DOHH2 (cell line): ENCODE measurements at regions not wholly inside any gene's neighbourhood (a gene's known extent, or its start where the extent isn't known, plus 50 kb on each side); places are given as distances from the start of the nearest gene placed in this dataset.

Source experiments
- H3F3A ChIP-seq: fragments of 200-600 bp; sonication (generic), shearing (Covaris generic); 2 replicates; pipeline ENCODE4 v1.6.0; 2016; ENCODE audit warnings: antibody characterized with exemption, mild to moderate bottlenecking; ENCODE audit not compliant: control insufficient read depth, insufficient read depth
- H3K27ac ChIP-seq: fragments of 200-600 bp; sonication (generic); 2 replicates; pipeline ENCODE4 v1.5.1; 2014; ENCODE audit warnings: low read depth, mild to moderate bottlenecking, low read length, moderate library complexity
- H3K27me3 ChIP-seq: fragments of 200-600 bp; sonication (generic); 2 replicates; pipeline ENCODE4 v1.6.1; 2014; ENCODE audit warnings: mild to moderate bottlenecking, low read length, mixed read lengths; ENCODE audit not compliant: control insufficient read depth
- H3K36me3 ChIP-seq: fragments of 200-600 bp; sonication (generic); 2 replicates; pipeline ENCODE4 v1.6.1; 2014; ENCODE audit warnings: mild to moderate bottlenecking, low read length, moderate library complexity, mixed read lengths; ENCODE audit not compliant: control insufficient read depth
- H3K4me1 ChIP-seq: fragments of 200-600 bp; sonication (generic); 2 replicates; pipeline ENCODE4 v1.6.1; 2014; ENCODE audit warnings: mild to moderate bottlenecking, low read length, mixed read lengths; ENCODE audit not compliant: control insufficient read depth
- H3K4me2 ChIP-seq: fragments of 200-600 bp; sonication (generic); 2 replicates; pipeline ENCODE4 v1.6.0; 2014; ENCODE audit warnings: mild to moderate bottlenecking, low read length, moderate library complexity
- H3K4me3 ChIP-seq: fragments of 200-600 bp; sonication (generic); 2 replicates; pipeline ENCODE4 v1.5.1; 2014; ENCODE audit warnings: mild to moderate bottlenecking, low read length, mixed read lengths
- H3K79me2 ChIP-seq: fragments of 200-600 bp; sonication (generic); 2 replicates; pipeline ENCODE4 v1.6.1; 2014; ENCODE audit warnings: mild to moderate bottlenecking, low read length, mixed read lengths; ENCODE audit not compliant: control insufficient read depth
- H3K9me2 ChIP-seq: fragments of 200-600 bp; sonication (generic); replicated peaks from 2 replicates; pipeline ENCODE4 v1.6.1; 2014; ENCODE audit warnings: mild to moderate bottlenecking, low read length, mixed read lengths; ENCODE audit not compliant: control insufficient read depth
- H3K9me3 ChIP-seq: fragments of 200-600 bp; sonication (generic); 2 replicates; pipeline ENCODE4 v1.6.1; 2014; ENCODE audit warnings: antibody characterized with exemption, low read length, mixed read lengths; ENCODE audit not compliant: control insufficient read depth, insufficient read depth
- H4K20me1 ChIP-seq: fragments of 200-600 bp; sonication (generic); 2 replicates; pipeline ENCODE4 v1.6.0; 2014; ENCODE audit warnings: low read depth, mild to moderate bottlenecking, antibody characterized with exemption, low read length, moderate library complexity; ENCODE audit not compliant: control insufficient read depth, insufficient read depth
- EZH2phosphoT487 ChIP-seq: fragments of 200-600 bp; sonication (generic); IDR thresholded peaks from 2 replicates; pipeline ENCODE4 v1.6.1; 2017; ENCODE audit warnings: borderline replicate concordance, mild to moderate bottlenecking, antibody characterized with exemption, low read length, moderate library complexity, mixed read lengths
- TF ChIP-seq, protein P1 (sequence below): fragments of 200-600 bp; sonication (generic); IDR thresholded peaks from one replicate; pipeline ENCODE4 v1.5.1; 2014; ENCODE audit warnings: antibody characterized with exemption, mild to moderate bottlenecking, low read depth, low read length; ENCODE audit not compliant: poor library complexity, severe bottlenecking

DNA sequence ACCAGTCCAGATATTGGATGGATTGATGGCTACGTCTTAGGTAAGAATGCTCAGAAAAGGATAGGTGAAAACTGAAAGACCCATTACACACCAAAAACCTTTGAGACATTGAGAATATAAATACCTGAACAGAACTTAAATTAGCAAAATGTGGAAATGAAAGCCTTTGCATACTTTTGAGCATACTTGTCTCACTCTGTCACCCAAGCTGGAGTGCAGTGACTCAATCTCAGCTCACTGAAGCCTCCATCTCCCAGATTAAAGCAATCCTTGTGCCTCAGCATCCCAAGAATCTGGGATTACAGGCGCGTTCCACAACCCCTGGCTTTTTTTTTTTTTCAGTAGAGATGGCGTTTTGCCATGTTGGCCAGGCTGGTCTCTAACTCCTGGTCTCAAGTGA lies 695.3 kb downstream of the DACH1 start:
- H3K9me3 ChIP-seq: no peaks in the 10 kb centered on the region
- H3F3A ChIP-seq: no peaks in the 10 kb centered on the region
- no peaks in the 10 kb centered on the region for H3K9me2 ChIP-seq
- H3K27ac ChIP-seq: no peak overlapping the region
- no peak overlapping the region for H3K4me3 ChIP-seq
- no peaks in the 10 kb centered on the region for H3K27me3 ChIP-seq
- H3K36me3 ChIP-seq: no peaks in the 10 kb centered on the region
- no peaks in the 10 kb centered on the region for H4K20me1 ChIP-seq
- TF ChIP-seq EZH2phosphoT487: no peak
- TF ChIP-seq, protein P1, sequence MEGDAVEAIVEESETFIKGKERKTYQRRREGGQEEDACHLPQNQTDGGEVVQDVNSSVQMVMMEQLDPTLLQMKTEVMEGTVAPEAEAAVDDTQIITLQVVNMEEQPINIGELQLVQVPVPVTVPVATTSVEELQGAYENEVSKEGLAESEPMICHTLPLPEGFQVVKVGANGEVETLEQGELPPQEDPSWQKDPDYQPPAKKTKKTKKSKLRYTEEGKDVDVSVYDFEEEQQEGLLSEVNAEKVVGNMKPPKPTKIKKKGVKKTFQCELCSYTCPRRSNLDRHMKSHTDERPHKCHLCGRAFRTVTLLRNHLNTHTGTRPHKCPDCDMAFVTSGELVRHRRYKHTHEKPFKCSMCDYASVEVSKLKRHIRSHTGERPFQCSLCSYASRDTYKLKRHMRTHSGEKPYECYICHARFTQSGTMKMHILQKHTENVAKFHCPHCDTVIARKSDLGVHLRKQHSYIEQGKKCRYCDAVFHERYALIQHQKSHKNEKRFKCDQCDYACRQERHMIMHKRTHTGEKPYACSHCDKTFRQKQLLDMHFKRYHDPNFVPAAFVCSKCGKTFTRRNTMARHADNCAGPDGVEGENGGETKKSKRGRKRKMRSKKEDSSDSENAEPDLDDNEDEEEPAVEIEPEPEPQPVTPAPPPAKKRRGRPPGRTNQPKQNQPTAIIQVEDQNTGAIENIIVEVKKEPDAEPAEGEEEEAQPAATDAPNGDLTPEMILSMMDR: no peak
- H3K4me1 ChIP-seq: no peaks in the 10 kb centered on the region
- H3K4me2 ChIP-seq: no peak overlapping the region
- no peaks in the 10 kb centered on the region for H3K79me2 ChIP-seq

DNA sequence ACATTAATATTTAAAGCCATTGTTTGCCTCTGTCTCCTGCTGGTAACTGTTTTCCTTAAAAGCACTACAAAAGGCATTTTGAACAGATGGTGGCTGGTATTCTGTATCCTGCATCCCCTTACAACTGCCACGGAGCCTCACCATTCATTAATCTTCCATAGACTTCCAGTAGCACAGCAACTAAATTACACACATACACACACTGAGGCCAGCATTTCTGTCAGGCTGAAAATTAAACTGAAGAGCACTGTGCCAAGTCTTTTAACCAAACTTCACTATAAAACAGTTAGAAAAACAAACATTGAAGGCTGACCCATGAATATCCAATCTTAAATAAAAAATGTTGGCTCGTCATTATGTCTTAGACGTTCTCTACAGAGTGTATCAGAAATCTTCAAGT lies 697.8 kb downstream of the DACH1 start:
- Histone ChIP-seq H3F3A (no peaks in the 10 kb centered on the region), H3K4me3 (no peak overlapping the region), H3K27me3 (no peaks in the 10 kb centered on the region), H3K27ac (no peak overlapping the region), H3K36me3 (no peaks in the 10 kb centered on the region), H3K9me2 (no peaks in the 10 kb centered on the region), H3K4me1 (no peaks in the 10 kb centered on the region), H3K9me3 (no peaks in the 10 kb centered on the region), H3K4me2 (no peak overlapping the region), H4K20me1 (no peaks in the 10 kb centered on the region), H3K79me2 (no peaks in the 10 kb centered on the region)
- TF ChIP-seq, protein P1: no peak
- TF ChIP-seq EZH2phosphoT487: no peak

DNA sequence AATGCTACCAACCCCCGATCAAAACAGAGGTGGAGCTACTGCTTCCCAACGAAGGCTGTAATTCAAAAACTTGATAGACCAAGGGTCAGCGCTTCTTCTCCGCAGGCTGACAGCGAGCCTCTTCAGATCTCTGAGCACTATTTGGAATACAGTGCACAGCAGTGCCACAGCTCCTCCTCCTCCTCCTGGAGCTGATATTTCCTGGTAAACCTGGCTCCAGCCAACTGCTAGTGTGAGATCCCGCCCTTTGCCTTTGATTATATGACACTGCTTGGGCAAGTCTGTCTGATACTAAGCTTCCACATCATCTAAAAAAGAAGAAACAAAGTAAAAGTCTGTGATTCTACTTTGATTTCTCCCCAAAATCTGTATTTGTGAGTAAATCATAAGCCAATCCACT lies 710.5 kb downstream of the DACH1 start:
- H3K9me2 ChIP-seq: no peaks in the 10 kb centered on the region
- no peaks in the 10 kb centered on the region for H3K4me1 ChIP-seq
- H4K20me1 ChIP-seq: no peaks in the 10 kb centered on the region
- no peaks in the 10 kb centered on the region for H3K36me3 ChIP-seq
- no peak overlapping the region for H3K4me3 ChIP-seq
- no peak overlapping the region for H3K4me2 ChIP-seq
- H3K79me2 ChIP-seq: no peaks in the 10 kb centered on the region
- no peaks in the 10 kb centered on the region for H3K27me3 ChIP-seq
- H3F3A ChIP-seq: no peaks in the 10 kb centered on the region
- no peak overlapping the region for H3K27ac ChIP-seq
- H3K9me3 ChIP-seq: no peaks in the 10 kb centered on the region
- TF ChIP-seq EZH2phosphoT487: no peak
- TF ChIP-seq, protein P1: no peak
